Activated naive CD8-positive, alpha-beta T cell (primary cell): ENCODE measurements at regions not wholly inside any gene's neighbourhood (a gene's known extent, or its start where the extent isn't known, plus 50 kb on each side); places are given as distances from the start of the nearest gene placed in this dataset.
"Not testable (repeated sequence)": the region's sequence is repeated elsewhere in the genome, so short reads cannot be mapped to it uniquely, and the experiment has no call there.

Source experiments
- H3K27ac Mint-ChIP-seq: one replicate; pipeline ENCODE4 v1.8.0; 2021; ENCODE audit warnings: mixed read lengths
- H3K27me3 Mint-ChIP-seq: one replicate; pipeline ENCODE4 v1.8.0; 2021; ENCODE audit warnings: mixed read lengths
- H3K36me3 Mint-ChIP-seq: one replicate; pipeline ENCODE4 v1.8.0; 2021; ENCODE audit warnings: mixed read lengths
- H3K4me1 Mint-ChIP-seq: one replicate; pipeline ENCODE4 v1.8.0; 2021; ENCODE audit warnings: low read depth, mixed read lengths
- H3K4me3 Mint-ChIP-seq: one replicate; pipeline ENCODE4 v1.8.0; 2021; ENCODE audit warnings: mild to moderate bottlenecking, mixed read lengths
- H3K9me3 Mint-ChIP-seq: one replicate; pipeline ENCODE4 v1.8.0; 2021; ENCODE audit warnings: low read depth, mixed read lengths

GRCh38 chr13:99693852-99694611 lies 192.8 kb downstream of the TM9SF2 start:
- Mint-ChIP-seq H3K27me3 (no peaks in the 10 kb centered on the region), H3K4me3 (no peak overlapping the region), H3K36me3 (peaks cover 4% of the 10 kb centered on the region), H3K9me3 (no peaks in the 10 kb centered on the region), H3K27ac (no peak overlapping the region), H3K4me1 (peaks cover 2% of the 10 kb centered on the region)

- Mint-ChIP-seq H3K9me3 (no peaks in the 10 kb centered on the region), H3K4me1 (peaks cover 2% of the 10 kb centered on the region), H3K36me3 (peaks cover 4% of the 10 kb centered on the region), H3K27ac (no peak overlapping the region), H3K4me3 (no peak overlapping the region), H3K27me3 (no peaks in the 10 kb centered on the region)
Observed at GRCh38 chr13:99693351-99693750, 192.1 kb downstream of the TM9SF2 start.

- Mint-ChIP-seq H3K4me1 (peaks cover 2% of the 10 kb centered on the region), H3K27ac (no peak overlapping the region), H3K9me3 (no peaks in the 10 kb centered on the region), H3K4me3 (no peak overlapping the region), H3K27me3 (no peaks in the 10 kb centered on the region), H3K36me3 (peaks cover 4% of the 10 kb centered on the region)
Observed at GRCh38 chr13:99692854-99693253, 191.6 kb downstream of the TM9SF2 start.

- no peak overlapping the region for H3K27ac Mint-ChIP-seq
- no peaks in the 10 kb centered on the region for H3K27me3 Mint-ChIP-seq
- peaks cover 4% of the 10 kb centered on the region for H3K36me3 Mint-ChIP-seq
- H3K9me3 Mint-ChIP-seq, result no peaks in the 10 kb centered on the region
- H3K4me1 Mint-ChIP-seq, result peaks cover 2% of the 10 kb centered on the region
- H3K4me3 Mint-ChIP-seq, result no peak overlapping the region
Observed at GRCh38 chr13:99691552-99691951, 190.3 kb downstream of the TM9SF2 start.

GRCh38 chr13:99690426-99691174 lies 189.3 kb downstream of the TM9SF2 start:
- Mint-ChIP-seq H3K4me1 (peaks cover 2% of the 10 kb centered on the region), H3K4me3 (no peak overlapping the region), H3K27me3 (no peaks in the 10 kb centered on the region), H3K36me3 (peaks cover 2% of the 10 kb centered on the region), H3K9me3 (no peaks in the 10 kb centered on the region), H3K27ac (no peak overlapping the region)

GRCh38 chr13:99689955-99690354 lies 188.7 kb downstream of the TM9SF2 start:
- H3K27ac Mint-ChIP-seq, result no peak overlapping the region
- H3K9me3 Mint-ChIP-seq, result no peaks in the 10 kb centered on the region
- peaks cover 2% of the 10 kb centered on the region for H3K4me1 Mint-ChIP-seq
- H3K36me3 Mint-ChIP-seq, result peaks cover 2% of the 10 kb centered on the region
- no peak overlapping the region for H3K4me3 Mint-ChIP-seq
- H3K27me3 Mint-ChIP-seq, result no peaks in the 10 kb centered on the region

- H3K27me3 Mint-ChIP-seq, result no peaks in the 10 kb centered on the region
- H3K36me3 Mint-ChIP-seq, result no peaks in the 10 kb centered on the region
- H3K4me3 Mint-ChIP-seq, result no peak overlapping the region
- no peak overlapping the region for H3K27ac Mint-ChIP-seq
- peaks cover 2% of the 10 kb centered on the region for H3K4me1 Mint-ChIP-seq
- no peaks in the 10 kb centered on the region for H3K9me3 Mint-ChIP-seq
Observed at GRCh38 chr13:99688776-99689175, 187.5 kb downstream of the TM9SF2 start.

GRCh38 chr13:99687723-99688397 lies 186.6 kb downstream of the TM9SF2 start:
- H3K36me3 Mint-ChIP-seq, result no peaks in the 10 kb centered on the region
- H3K4me1 Mint-ChIP-seq, result peaks cover 2% of the 10 kb centered on the region
- H3K27ac Mint-ChIP-seq, result no peak overlapping the region
- H3K4me3 Mint-ChIP-seq, result no peak overlapping the region
- H3K27me3 Mint-ChIP-seq, result no peaks in the 10 kb centered on the region
- no peaks in the 10 kb centered on the region for H3K9me3 Mint-ChIP-seq

- Mint-ChIP-seq H3K27me3 (no peaks in the 10 kb centered on the region), H3K4me1 (peaks cover 2% of the 10 kb centered on the region), H3K36me3 (no peaks in the 10 kb centered on the region), H3K9me3 (no peaks in the 10 kb centered on the region), H3K4me3 (no peak overlapping the region), H3K27ac (no peak overlapping the region)
Observed at GRCh38 chr13:99686944-99687411, 185.7 kb downstream of the TM9SF2 start.

GRCh38 chr13:99686157-99686572 lies 184.9 kb downstream of the TM9SF2 start:
- no peaks in the 10 kb centered on the region for H3K27me3 Mint-ChIP-seq
- peaks cover 2% of the 10 kb centered on the region for H3K4me1 Mint-ChIP-seq
- no peak overlapping the region for H3K27ac Mint-ChIP-seq
- H3K4me3 Mint-ChIP-seq, result no peak overlapping the region
- no peaks in the 10 kb centered on the region for H3K9me3 Mint-ChIP-seq
- no peaks in the 10 kb centered on the region for H3K36me3 Mint-ChIP-seq

GRCh38 chr13:99681695-99682094 lies 180.4 kb downstream of the TM9SF2 start:
- Mint-ChIP-seq H3K4me1 (peaks cover 2% of the 10 kb centered on the region), H3K27ac (no peak overlapping the region), H3K4me3 (no peak overlapping the region), H3K36me3 (no peaks in the 10 kb centered on the region), H3K27me3 (no peaks in the 10 kb centered on the region), H3K9me3 (no peaks in the 10 kb centered on the region)

GRCh38 chr13:99677116-99677951 lies 176.1 kb downstream of the TM9SF2 start:
- H3K27ac Mint-ChIP-seq, result no peak overlapping the region
- no peak overlapping the region for H3K4me3 Mint-ChIP-seq
- H3K9me3 Mint-ChIP-seq, result no peaks in the 10 kb centered on the region
- peaks cover 9% of the 10 kb centered on the region for H3K36me3 Mint-ChIP-seq
- peaks cover 2% of the 10 kb centered on the region for H3K27me3 Mint-ChIP-seq
- H3K4me1 Mint-ChIP-seq, result no peaks in the 10 kb centered on the region

GRCh38 chr13:99671746-99672145 lies 170.5 kb downstream of the TM9SF2 start:
- H3K4me1 Mint-ChIP-seq, result no peaks in the 10 kb centered on the region
- H3K4me3 Mint-ChIP-seq, result no peak overlapping the region
- H3K9me3 Mint-ChIP-seq, result no peaks in the 10 kb centered on the region
- H3K27ac Mint-ChIP-seq, result no peak overlapping the region
- peaks cover 9% of the 10 kb centered on the region for H3K36me3 Mint-ChIP-seq
- H3K27me3 Mint-ChIP-seq, result peaks cover 2% of the 10 kb centered on the region

- H3K4me1 Mint-ChIP-seq, H3K27ac Mint-ChIP-seq, H3K36me3 Mint-ChIP-seq, H3K9me3 Mint-ChIP-seq, H3K4me3 Mint-ChIP-seq, H3K27me3 Mint-ChIP-seq: not testable (repeated sequence)
Observed at GRCh38 chr13:99669096-99669495, 167.8 kb downstream of the TM9SF2 start.
